Neuronal stem cell (in vitro differentiated cells): ENCODE measurements at regions not wholly inside any gene's neighbourhood (a gene's known extent, or its start where the extent isn't known, plus 50 kb on each side); places are given as distances from the start of the nearest gene placed in this dataset.

Experiments
- DNase-seq: peaks from one replicate; pipeline ENCODE4 v3.0.0-alpha.2; 2013; ENCODE audit warnings: low spot score
- H2AFZ ChIP-seq: one replicate; pipeline ENCODE4 v1.6.1; 2013; ENCODE audit warnings: mild to moderate bottlenecking, low read length, inconsistent platforms
- H2AK5ac ChIP-seq: 2 replicates; pipeline ENCODE4 v1.6.1; 2013; ENCODE audit warnings: low read depth, mild to moderate bottlenecking, inconsistent platforms, low read length, moderate library complexity, mixed read lengths
- H2BK120ac ChIP-seq: 2 replicates; pipeline ENCODE4 v1.6.1; 2013; ENCODE audit warnings: low read depth, mild to moderate bottlenecking, inconsistent platforms, low read length, moderate library complexity, mixed read lengths
- H2BK12ac ChIP-seq: one replicate; pipeline ENCODE4 v1.6.1; 2013; ENCODE audit warnings: low read length, inconsistent platforms
- H2BK15ac ChIP-seq: 2 replicates; pipeline ENCODE4 v1.6.1; 2013; ENCODE audit warnings: mild to moderate bottlenecking, low read length, inconsistent platforms, mixed read lengths
- H2BK5ac ChIP-seq: one replicate; pipeline ENCODE4 v1.6.1; 2013; ENCODE audit warnings: inconsistent platforms, mild to moderate bottlenecking, low read length, moderate library complexity
- H3K14ac ChIP-seq: one replicate; pipeline ENCODE4 v1.6.1; 2013; ENCODE audit warnings: low read length, inconsistent platforms
- H3K18ac ChIP-seq: 2 replicates; pipeline ENCODE4 v1.6.1; 2013; ENCODE audit warnings: low read length, inconsistent platforms
- H3K23ac ChIP-seq: 2 replicates; pipeline ENCODE4 v1.6.1; 2013; ENCODE audit warnings: low read depth, mild to moderate bottlenecking, mixed read lengths, low read length, inconsistent platforms; ENCODE audit not compliant: poor library complexity
- H3K27ac ChIP-seq: replicated peaks from 3 replicates; pipeline ENCODE4 v1.5.1; 2013; ENCODE audit warnings: low read length, inconsistent platforms
- H3K27me3 ChIP-seq, 3 experiments: 2 replicates each; pipeline ENCODE4 v1.6.1; 2013; ENCODE audit warnings: low read length in 3 of 3, mild to moderate bottlenecking in 2 of 3, inconsistent platforms in 1 of 3, low read depth in 1 of 3, mixed read lengths in 1 of 3, moderate library complexity in 1 of 3; ENCODE audit not compliant: control insufficient read depth in 3 of 3, insufficient read depth in 3 of 3
- H3K36me3 ChIP-seq, 2 donors: replicated peaks in 1 of 2; 2 replicates each; pipeline ENCODE4 v1.6.1; 2013; ENCODE audit warnings: low read length in 2 of 2; ENCODE audit not compliant: control insufficient read depth in 2 of 2, insufficient read depth in 2 of 2
- H3K4ac ChIP-seq: 2 replicates; pipeline ENCODE4 v1.6.1; 2013; ENCODE audit warnings: inconsistent platforms, mild to moderate bottlenecking, low read length, moderate library complexity
- H3K4me1 ChIP-seq, 2 donors: 1 replicate in 1 of 2; 2 replicates in 1 of 2; pipeline ENCODE4 v1.6.1; 2013; ENCODE audit warnings: low read length in 2 of 2, low read depth in 1 of 2; ENCODE audit not compliant: control insufficient read depth in 2 of 2, insufficient read depth in 1 of 2
- H3K4me2 ChIP-seq: one replicate; pipeline ENCODE4 v1.6.1; 2013; ENCODE audit warnings: mild to moderate bottlenecking, low read length, inconsistent platforms; ENCODE audit not compliant: insufficient read depth, poor library complexity, severe bottlenecking
- H3K4me3 ChIP-seq, 2 donors: 2 replicates each; pipeline ENCODE4 v1.5.1; 2013; ENCODE audit warnings: low read length in 2 of 2, mild to moderate bottlenecking in 2 of 2, inconsistent platforms in 1 of 2, moderate library complexity in 1 of 2
- H3K79me1 ChIP-seq: one replicate; pipeline ENCODE4 v1.6.1; 2013; ENCODE audit warnings: low read depth, mild to moderate bottlenecking, inconsistent platforms, low read length, moderate library complexity
- H3K9ac ChIP-seq: one replicate; pipeline ENCODE4 v1.6.1; 2013; ENCODE audit warnings: mild to moderate bottlenecking, low read depth, low read length, inconsistent platforms; ENCODE audit not compliant: poor library complexity
- H3K9me3 ChIP-seq, 2 donors: replicated peaks in 1 of 2; 2 replicates each; pipeline versions ENCODE3 to v1.6.1; 2013; ENCODE audit warnings: low read length in 2 of 2, mild to moderate bottlenecking in 2 of 2, inconsistent platforms in 1 of 2, low read depth in 1 of 2, mixed read lengths in 1 of 2, moderate library complexity in 1 of 2; ENCODE audit not compliant: control insufficient read depth in 2 of 2, insufficient read depth in 1 of 2
- H4K8ac ChIP-seq: one replicate; pipeline ENCODE4 v1.6.1; 2013; ENCODE audit warnings: low read depth, mild to moderate bottlenecking, inconsistent platforms, low read length, moderate library complexity
- H4K91ac ChIP-seq: one replicate; pipeline ENCODE4 v1.6.1; 2013; ENCODE audit warnings: low read length, low read depth, mild to moderate bottlenecking, inconsistent platforms; ENCODE audit not compliant: poor library complexity
- WGBS, 2 donors: extraction: QIAGEN DNeasy Blood & Tissue Kit; methylation state at CpG; one replicate each; pipeline ENCODE4 v1.1.7; 2013; ENCODE audit warnings: missing lambda C conversion rate in 2 of 2, mixed read lengths in 1 of 2; ENCODE audit not compliant: insufficient read length in 2 of 2, insufficient replicate concordance in 1 of 2; ENCODE audit errors: extremely low coverage in 2 of 2; 5-methylcytosine and 5-hydroxymethylcytosine counted together

DNA sequence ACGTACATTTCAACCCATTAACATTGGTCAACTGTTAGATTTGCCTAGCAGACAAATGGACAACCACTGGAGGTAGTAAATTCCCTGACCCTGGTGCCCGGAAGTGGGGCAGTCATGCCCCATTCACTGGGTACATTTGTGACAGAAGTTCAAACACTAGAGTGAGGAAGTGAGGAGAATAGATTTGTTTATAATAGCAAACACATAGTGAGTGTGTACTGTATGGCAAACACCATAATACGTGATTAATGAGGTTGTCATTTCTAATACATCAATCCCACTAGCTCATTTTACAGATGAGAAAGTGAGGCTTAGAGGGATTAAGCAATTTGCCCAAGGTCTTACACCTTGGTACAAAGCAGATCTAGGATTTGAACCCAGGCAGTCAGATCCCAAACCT is 181.9 kb upstream of the MKLN1 start:
- no peak overlapping the region for H3K14ac ChIP-seq
- no peak overlapping the region for H3K23ac ChIP-seq
- no peak overlapping the region for H4K8ac ChIP-seq
- no peaks in the 10 kb centered on the region for H3K9me3 ChIP-seq
- peaks cover 0 to 9% (median 0%) of the 10 kb centered on the region in 3 experiments for H3K27me3 ChIP-seq
- H3K36me3 ChIP-seq: no peaks in the 10 kb centered on the region
- no peak overlapping the region for H3K18ac ChIP-seq
- no peak overlapping the region for H2BK12ac ChIP-seq
- H2BK15ac ChIP-seq: no peak overlapping the region
- H3K79me1 ChIP-seq: no peaks in the 10 kb centered on the region
- H3K27ac ChIP-seq: no peak overlapping the region
- H3K4me2 ChIP-seq: no peak overlapping the region
- no peak for DNase-seq
- no peak overlapping the region for H2AK5ac ChIP-seq
- WGBS, 2 donors: no CpG with 5 or more reads among the region's 3 CpGs
- H3K4me1 ChIP-seq: no peaks in the 10 kb centered on the region
- no peak overlapping the region for H4K91ac ChIP-seq
- H2BK5ac ChIP-seq: no peak overlapping the region
- H3K9ac ChIP-seq: no peak overlapping the region
- no peak overlapping the region for H3K4me3 ChIP-seq
- no peak overlapping the region for H2BK120ac ChIP-seq
- H3K4ac ChIP-seq: no peak overlapping the region
- H2AFZ ChIP-seq: no peak overlapping the region

DNA sequence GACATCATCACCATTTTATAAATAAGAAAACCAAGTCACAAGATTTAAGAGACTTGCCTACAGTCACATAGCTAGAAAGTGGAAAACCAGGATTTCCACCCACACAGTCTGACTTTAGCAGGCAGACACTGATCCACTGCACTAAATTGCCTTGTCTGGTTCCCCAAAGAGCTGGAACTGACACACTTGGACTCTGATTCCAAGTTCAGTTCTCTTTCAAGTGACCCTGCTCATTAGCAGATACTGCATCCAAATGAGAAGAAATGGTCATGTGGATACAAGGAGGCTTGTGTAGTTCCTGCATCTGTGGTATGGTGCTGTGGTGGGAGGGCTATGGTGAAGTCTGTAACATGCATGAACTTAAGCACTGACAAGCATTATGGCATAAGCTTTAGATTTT is 180.1 kb upstream of the MKLN1 start:
- no peak overlapping the region for H3K4ac ChIP-seq
- no peak overlapping the region for H3K23ac ChIP-seq
- no peak overlapping the region for H2BK12ac ChIP-seq
- no peak overlapping the region for H3K27ac ChIP-seq
- no peak overlapping the region for H2BK120ac ChIP-seq
- H3K14ac ChIP-seq: no peak overlapping the region
- H3K4me1 ChIP-seq: no peaks in the 10 kb centered on the region
- H2BK15ac ChIP-seq: no peak overlapping the region
- H3K79me1 ChIP-seq: no peaks in the 10 kb centered on the region
- no peak overlapping the region for H4K91ac ChIP-seq
- H4K8ac ChIP-seq: no peak overlapping the region
- no peak overlapping the region for H2BK5ac ChIP-seq
- no peak overlapping the region for H3K4me3 ChIP-seq
- H3K9me3 ChIP-seq: no peaks in the 10 kb centered on the region
- no peak overlapping the region for H3K18ac ChIP-seq
- H3K36me3 ChIP-seq: no peaks in the 10 kb centered on the region
- no peak overlapping the region for H2AK5ac ChIP-seq
- H3K27me3 ChIP-seq: peaks cover 0 to 11% (median 0%) of the 10 kb centered on the region in 3 experiments
- no peak overlapping the region for H3K4me2 ChIP-seq
- no peak overlapping the region for H2AFZ ChIP-seq
- H3K9ac ChIP-seq: no peak overlapping the region
- DNase-seq: no peak

DNA sequence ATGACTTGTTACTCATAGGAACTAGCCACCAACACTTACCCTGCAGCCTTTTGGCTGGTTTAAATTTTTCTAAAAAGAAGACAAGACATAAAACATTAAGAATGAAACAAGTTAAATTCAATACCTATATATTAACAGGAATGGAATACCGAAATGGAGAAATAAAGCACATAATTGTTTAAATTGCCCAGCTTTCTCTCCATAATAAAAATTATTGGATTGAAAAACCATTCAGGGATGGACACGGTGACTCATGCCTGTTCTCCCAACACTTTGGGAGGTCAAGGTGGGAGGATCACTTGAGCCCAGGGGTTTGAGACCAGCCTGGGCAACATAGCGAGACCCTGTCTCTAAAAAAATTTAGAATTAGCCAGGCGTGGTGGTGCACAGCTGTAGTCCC is 179.4 kb upstream of the MKLN1 start:
- Histone ChIP-seq H3K4me3 (no peak overlapping the region), H4K8ac (no peak overlapping the region), H3K9ac (no peak overlapping the region), H3K23ac (no peak overlapping the region), H3K18ac (no peak overlapping the region), H2BK15ac (no peak overlapping the region), H2BK120ac (no peak overlapping the region), H2AK5ac (no peak overlapping the region), H3K14ac (no peak overlapping the region), H3K27me3 (peaks cover 0 to 11% (median 0%) of the 10 kb centered on the region in 3 experiments), H2BK5ac (no peak overlapping the region), H3K36me3 (no peaks in the 10 kb centered on the region), H2BK12ac (no peak overlapping the region), H3K27ac (no peak overlapping the region), H3K4me1 (no peaks in the 10 kb centered on the region), H2AFZ (no peak overlapping the region), H3K4ac (no peak overlapping the region), H4K91ac (no peak overlapping the region), H3K9me3 (no peaks in the 10 kb centered on the region), H3K4me2 (no peak overlapping the region), H3K79me1 (no peaks in the 10 kb centered on the region)
- no CpG with 5 or more reads among the region's 4 CpGs for whole genome bisulfite sequencing, 2 donors
- DNase-seq: no peak

DNA sequence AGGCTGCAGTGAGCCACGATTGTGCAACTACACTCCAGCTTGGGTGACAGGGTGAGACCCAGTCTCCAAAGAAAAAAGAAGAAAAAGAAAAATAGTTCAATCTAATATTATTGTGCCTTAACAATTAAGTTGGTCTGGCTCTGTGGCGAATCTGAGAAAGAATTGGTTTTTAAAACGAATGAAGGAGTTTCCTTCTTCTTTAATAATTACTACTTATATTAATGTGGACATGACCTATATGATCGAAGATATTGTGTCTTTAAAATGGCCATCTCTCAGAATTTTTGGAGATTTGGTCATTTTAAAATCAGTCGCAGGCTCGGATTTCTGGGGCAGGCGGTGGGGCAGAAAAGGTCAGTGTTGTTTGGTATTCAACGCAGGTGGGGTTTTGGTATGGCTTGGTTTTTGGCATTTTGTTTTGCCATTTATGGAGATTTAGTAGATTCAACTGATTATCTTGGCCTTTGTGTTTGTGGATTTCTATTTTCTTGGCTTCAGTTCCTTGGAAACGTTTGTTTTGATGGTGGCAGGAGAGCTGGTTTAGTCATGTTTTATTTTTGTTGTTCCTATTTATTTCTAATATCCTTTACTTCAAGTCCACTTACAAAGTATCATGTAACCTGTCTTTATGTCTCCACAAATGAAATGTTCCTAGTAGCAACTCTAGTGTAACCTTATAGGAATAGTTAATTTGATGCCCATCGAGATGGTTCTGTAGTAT is 178.8 kb upstream of the MKLN1 start:
- Histone ChIP-seq H3K27me3 (peaks cover 0 to 11% (median 0%) of the 10 kb centered on the region in 3 experiments), H3K27ac (no peak overlapping the region), H3K4me2 (no peak overlapping the region), H3K4ac (no peak overlapping the region), H2BK15ac (no peak overlapping the region), H4K91ac (no peak overlapping the region), H3K79me1 (no peaks in the 10 kb centered on the region), H3K9ac (no peak overlapping the region), H2AK5ac (no peak overlapping the region), H3K14ac (no peak overlapping the region), H3K36me3 (no peaks in the 10 kb centered on the region), H2BK120ac (no peak overlapping the region), H2BK5ac (no peak overlapping the region), H3K4me3 (no peak overlapping the region), H3K4me1 (no peaks in the 10 kb centered on the region), H3K18ac (no peak overlapping the region), H2AFZ (no peak overlapping the region), H2BK12ac (no peak overlapping the region), H3K23ac (no peak overlapping the region), H3K9me3 (no peaks in the 10 kb centered on the region), H4K8ac (no peak overlapping the region)
- no CpG with 5 or more reads among the region's 10 CpGs for WGBS, 2 donors
- no peak for DNase-seq
